ENCODE measurements at regions not wholly inside any gene's neighbourhood (a gene's known extent, or its start where the extent isn't known, plus 50 kb on each side); places are given as distances from the start of the nearest gene placed in this dataset.

DNA sequence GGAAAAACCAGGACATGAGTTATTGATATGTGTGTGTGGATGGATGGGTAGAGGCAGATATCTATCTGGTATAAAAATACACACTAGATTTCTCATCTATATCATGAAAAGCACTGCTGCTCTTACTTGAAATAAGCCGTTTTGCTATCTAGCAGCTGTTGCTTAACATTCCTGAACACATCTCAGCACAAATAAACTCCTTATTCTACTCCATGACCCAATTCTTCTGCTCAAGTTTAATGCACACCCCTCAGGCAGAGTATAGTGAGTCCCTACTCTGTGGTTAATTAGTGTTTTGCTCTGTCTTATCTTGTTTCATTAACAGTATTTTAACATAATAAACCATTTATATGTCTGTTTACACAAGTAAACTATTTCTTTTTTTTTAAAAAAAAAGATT lies 134.2 kb downstream of the CBLN2 start:
- TF ChIP-seq FOXP2 (optimal IDR thresholded peaks at IDR 0.05; ENCODE audit: borderline replicate concordance, extremely low read depth, extremely low read length, insufficient read depth) (no peak), SIN3A (IDR thresholded peaks at IDR 0.05; ENCODE audit: borderline replicate concordance, insufficient read depth, low read length) (no peak), TAF1 (IDR thresholded peaks at IDR 0.05; ENCODE audit: borderline replicate concordance, insufficient read depth, low read length) (no peak), POLR2AphosphoS5 (IDR thresholded peaks at IDR 0.05; ENCODE audit: low read depth, low read length) (no peak)
- TF ChIP-seq, protein P1, sequence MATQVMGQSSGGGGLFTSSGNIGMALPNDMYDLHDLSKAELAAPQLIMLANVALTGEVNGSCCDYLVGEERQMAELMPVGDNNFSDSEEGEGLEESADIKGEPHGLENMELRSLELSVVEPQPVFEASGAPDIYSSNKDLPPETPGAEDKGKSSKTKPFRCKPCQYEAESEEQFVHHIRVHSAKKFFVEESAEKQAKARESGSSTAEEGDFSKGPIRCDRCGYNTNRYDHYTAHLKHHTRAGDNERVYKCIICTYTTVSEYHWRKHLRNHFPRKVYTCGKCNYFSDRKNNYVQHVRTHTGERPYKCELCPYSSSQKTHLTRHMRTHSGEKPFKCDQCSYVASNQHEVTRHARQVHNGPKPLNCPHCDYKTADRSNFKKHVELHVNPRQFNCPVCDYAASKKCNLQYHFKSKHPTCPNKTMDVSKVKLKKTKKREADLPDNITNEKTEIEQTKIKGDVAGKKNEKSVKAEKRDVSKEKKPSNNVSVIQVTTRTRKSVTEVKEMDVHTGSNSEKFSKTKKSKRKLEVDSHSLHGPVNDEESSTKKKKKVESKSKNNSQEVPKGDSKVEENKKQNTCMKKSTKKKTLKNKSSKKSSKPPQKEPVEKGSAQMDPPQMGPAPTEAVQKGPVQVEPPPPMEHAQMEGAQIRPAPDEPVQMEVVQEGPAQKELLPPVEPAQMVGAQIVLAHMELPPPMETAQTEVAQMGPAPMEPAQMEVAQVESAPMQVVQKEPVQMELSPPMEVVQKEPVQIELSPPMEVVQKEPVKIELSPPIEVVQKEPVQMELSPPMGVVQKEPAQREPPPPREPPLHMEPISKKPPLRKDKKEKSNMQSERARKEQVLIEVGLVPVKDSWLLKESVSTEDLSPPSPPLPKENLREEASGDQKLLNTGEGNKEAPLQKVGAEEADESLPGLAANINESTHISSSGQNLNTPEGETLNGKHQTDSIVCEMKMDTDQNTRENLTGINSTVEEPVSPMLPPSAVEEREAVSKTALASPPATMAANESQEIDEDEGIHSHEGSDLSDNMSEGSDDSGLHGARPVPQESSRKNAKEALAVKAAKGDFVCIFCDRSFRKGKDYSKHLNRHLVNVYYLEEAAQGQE (IDR thresholded peaks at IDR 0.05; ENCODE audit: insufficient read depth in 1 of 2, low read depth in 2 of 2, low read length in 2 of 2), result no peak

DNA sequence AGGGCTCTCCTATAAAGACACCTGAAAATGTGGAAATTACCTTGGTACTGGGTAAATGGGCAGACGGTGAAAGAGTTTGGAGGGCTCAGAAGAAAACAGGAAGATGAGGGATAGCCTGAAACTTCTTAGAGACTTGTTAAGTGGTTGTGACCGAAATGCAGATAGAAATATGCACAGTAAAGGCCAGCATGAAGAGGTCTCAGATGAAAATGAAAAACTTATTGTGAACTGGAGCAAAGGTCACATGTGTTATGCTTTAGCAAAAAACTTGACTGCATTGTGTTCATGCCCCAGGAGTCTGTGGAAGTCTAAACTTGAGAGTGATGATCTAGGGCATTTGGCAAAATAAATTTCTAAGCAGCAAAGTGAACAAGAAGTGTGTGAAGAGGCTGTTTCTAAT lies 137.1 kb downstream of the CBLN2 start:
- TF ChIP-seq TAF1 (IDR thresholded peaks at IDR 0.05; ENCODE audit: borderline replicate concordance, insufficient read depth, low read length), result no peak
- no peak for TF ChIP-seq SIN3A (IDR thresholded peaks at IDR 0.05; ENCODE audit: borderline replicate concordance, insufficient read depth, low read length)
- TF ChIP-seq, protein P1 (IDR thresholded peaks at IDR 0.05; ENCODE audit: insufficient read depth in 1 of 2, low read depth in 2 of 2, low read length in 2 of 2), result no peak
- no peak for TF ChIP-seq FOXP2 (optimal IDR thresholded peaks at IDR 0.05; ENCODE audit: borderline replicate concordance, extremely low read depth, extremely low read length, insufficient read depth)
- no peak for TF ChIP-seq POLR2AphosphoS5 (IDR thresholded peaks at IDR 0.05; ENCODE audit: low read depth, low read length)

DNA sequence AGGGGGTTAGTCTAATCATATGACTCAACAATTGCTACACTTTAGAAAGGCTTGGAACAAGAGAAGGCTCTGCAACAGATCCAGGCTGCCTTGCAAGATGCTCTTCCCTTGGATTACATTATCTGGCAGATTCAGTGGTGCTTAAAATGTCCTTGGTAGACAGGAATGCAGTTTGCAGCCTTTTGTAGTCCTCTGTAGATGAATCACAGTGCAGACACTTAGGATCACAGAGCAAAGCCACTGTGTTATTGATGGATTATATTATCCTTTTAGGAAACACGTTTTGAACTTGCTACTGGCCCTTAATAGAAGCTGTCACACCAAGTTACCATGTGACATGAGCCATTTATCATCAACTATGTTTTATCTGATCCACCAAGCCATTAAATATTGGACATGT lies 152.2 kb downstream of the CBLN2 start:
- TF ChIP-seq FOXP2 (optimal IDR thresholded peaks at IDR 0.05; ENCODE audit: borderline replicate concordance, extremely low read depth, extremely low read length, insufficient read depth), result no peak
- TF ChIP-seq, protein P1 (IDR thresholded peaks at IDR 0.05; ENCODE audit: insufficient read depth in 1 of 2, low read depth in 2 of 2, low read length in 2 of 2), result no peak
- TF ChIP-seq POLR2AphosphoS5 (IDR thresholded peaks at IDR 0.05; ENCODE audit: low read depth, low read length), result no peak
- no peak for TF ChIP-seq SIN3A (IDR thresholded peaks at IDR 0.05; ENCODE audit: borderline replicate concordance, insufficient read depth, low read length)
- no peak for TF ChIP-seq TAF1 (IDR thresholded peaks at IDR 0.05; ENCODE audit: borderline replicate concordance, insufficient read depth, low read length)

DNA sequence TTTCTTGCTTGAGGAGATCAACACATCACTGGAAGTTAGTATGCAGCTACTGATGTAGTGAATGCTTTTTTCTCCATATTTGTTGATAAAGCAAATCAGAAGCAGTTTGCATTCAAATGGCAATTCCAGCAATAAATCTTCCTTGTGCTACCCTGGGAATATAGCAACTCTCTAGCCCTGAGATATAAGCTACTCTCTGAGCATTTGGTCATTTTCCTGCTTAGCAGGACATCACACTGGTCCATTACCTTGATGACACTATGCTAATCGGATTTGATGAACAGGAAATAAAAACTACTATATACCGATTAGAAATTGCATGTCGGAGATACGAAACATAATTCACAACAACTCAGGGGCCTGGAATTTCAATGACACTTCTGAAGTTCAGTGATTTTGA lies 152.7 kb downstream of the CBLN2 start:
- TF ChIP-seq POLR2AphosphoS5 (IDR thresholded peaks at IDR 0.05; ENCODE audit: low read depth, low read length) (no peak), FOXP2 (optimal IDR thresholded peaks at IDR 0.05; ENCODE audit: borderline replicate concordance, extremely low read depth, extremely low read length, insufficient read depth) (no peak), SIN3A (IDR thresholded peaks at IDR 0.05; ENCODE audit: borderline replicate concordance, insufficient read depth, low read length) (no peak), TAF1 (IDR thresholded peaks at IDR 0.05; ENCODE audit: borderline replicate concordance, insufficient read depth, low read length) (no peak)
- TF ChIP-seq, protein P1 (IDR thresholded peaks at IDR 0.05; ENCODE audit: insufficient read depth in 1 of 2, low read depth in 2 of 2, low read length in 2 of 2), result no peak

DNA sequence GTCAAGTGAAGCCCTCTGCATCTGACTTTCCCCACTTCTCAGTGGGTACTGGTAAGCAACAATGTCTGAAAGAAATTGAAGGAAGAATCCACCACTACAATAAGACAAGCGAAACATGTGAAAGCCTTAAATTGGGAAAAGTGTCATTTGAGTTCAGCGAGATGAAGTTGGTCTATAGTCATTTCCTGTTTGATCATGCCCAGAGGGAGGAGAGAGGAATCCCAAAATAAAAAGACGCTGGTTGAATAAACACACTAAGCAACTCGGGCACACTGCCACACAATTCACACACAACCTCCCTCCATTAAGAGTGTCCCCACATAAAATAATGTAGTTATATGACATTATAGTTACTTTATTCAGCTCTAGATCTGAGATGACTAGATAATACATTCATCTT lies 166.1 kb downstream of the CBLN2 start:
- TF ChIP-seq SIN3A (IDR thresholded peaks at IDR 0.05; ENCODE audit: borderline replicate concordance, insufficient read depth, low read length) (no peak), POLR2AphosphoS5 (IDR thresholded peaks at IDR 0.05; ENCODE audit: low read depth, low read length) (no peak), TAF1 (IDR thresholded peaks at IDR 0.05; ENCODE audit: borderline replicate concordance, insufficient read depth, low read length) (no peak)

Data from PFSK-1 (cell line).